Stimulated activated CD4-positive, alpha-beta T cell treated with anti-CD3 and anti-CD28 coated beads, Interleukin-15, amount 100 ng/mL, for 24 hours (primary cell): ENCODE measurements at regions not wholly inside any gene's neighbourhood (a gene's known extent, or its start where the extent isn't known, plus 50 kb on each side); places are given as distances from the start of the nearest gene placed in this dataset.
"Not testable (repeated sequence)": the region's sequence is repeated elsewhere in the genome, so short reads cannot be mapped to it uniquely, and the experiment has no call there.

Experiments
- DNase-seq: peaks from one replicate; pipeline ENCODE4 v3.0.0-alpha.2; 2020

- DNase-seq, result no peak
Observed at GRCh38 chr20:55678970-55679667, 326.2 kb downstream of the CBLN4 start.

GRCh38 chr20:55678126-55678525 is 327.2 kb downstream of the CBLN4 start:
- DNase-seq, result no peak

- DNase-seq, result no peak
Observed at GRCh38 chr20:55677011-55677410, 328.3 kb downstream of the CBLN4 start.

DNA sequence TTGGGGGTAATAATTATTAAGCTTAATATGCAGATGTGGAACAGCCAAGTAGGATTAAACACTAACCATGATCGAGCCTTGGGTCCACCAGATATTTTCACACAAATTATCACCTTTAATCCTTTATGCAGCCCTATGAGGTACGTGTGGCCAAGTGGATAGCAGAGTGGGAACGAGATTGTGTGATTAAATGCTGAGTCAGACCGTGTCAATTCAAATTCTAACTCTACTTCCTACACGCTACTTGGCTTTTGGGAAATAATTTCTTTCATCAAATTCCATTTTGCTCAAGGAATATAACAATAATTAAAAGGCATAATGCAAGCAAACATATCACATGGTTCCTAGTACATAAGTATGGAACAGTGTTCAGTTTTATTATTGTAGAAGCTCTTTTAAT is 329.2 kb downstream of the CBLN4 start:
- no peak for DNase-seq

GRCh38 chr20:55668631-55669030 is 336.7 kb downstream of the CBLN4 start:
- no peak for DNase-seq

- no peak for DNase-seq
Observed at GRCh38 chr20:55667955-55668354, 337.4 kb downstream of the CBLN4 start.

DNA sequence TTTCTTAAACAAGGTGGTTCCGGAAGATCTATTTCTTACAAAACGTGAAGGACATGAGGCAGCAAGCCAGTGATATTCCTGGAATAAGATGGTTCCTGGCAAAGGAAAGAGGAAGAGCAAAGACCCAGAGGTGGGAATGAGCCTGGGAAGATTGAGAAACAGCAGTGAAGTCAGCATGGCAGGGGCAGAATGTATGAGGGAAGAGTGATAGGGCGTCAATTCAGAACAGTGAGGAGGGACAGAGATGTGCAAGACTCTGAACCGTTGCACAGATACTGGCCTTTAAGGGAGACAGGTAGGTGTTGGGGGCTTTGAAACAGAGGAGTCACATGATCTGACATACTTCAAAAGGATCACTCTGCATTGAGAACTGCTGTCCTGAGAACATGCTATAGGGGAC is 338.3 kb downstream of the CBLN4 start:
- no peak for DNase-seq

DNA sequence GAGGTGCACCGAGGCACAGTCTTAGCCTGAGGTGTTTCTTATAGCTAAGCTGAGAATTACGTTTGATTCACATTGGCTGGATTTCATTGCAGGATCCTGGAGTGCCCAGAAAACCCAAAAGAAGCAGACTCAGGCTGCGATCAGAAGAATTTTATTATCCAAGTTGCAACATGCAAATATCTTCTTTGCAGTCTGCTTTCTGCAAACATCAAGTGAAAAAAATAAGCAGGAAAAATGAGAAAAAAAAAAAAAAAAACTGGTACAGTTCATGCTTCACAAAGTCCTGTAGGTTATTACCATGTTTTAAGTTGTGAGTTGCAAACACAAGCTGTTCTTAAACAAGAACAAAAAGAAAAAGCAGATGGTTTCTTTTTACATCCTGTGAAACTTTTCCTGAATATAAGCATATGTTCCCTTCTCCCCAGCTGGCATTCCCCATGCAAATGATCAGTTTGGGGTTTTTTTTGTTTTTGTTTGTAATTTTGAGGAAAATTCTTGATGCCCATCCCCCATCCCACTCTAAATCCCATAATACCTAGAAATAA is 349.0 kb downstream of the CBLN4 start:
- DNase-seq, result no peak

DNA sequence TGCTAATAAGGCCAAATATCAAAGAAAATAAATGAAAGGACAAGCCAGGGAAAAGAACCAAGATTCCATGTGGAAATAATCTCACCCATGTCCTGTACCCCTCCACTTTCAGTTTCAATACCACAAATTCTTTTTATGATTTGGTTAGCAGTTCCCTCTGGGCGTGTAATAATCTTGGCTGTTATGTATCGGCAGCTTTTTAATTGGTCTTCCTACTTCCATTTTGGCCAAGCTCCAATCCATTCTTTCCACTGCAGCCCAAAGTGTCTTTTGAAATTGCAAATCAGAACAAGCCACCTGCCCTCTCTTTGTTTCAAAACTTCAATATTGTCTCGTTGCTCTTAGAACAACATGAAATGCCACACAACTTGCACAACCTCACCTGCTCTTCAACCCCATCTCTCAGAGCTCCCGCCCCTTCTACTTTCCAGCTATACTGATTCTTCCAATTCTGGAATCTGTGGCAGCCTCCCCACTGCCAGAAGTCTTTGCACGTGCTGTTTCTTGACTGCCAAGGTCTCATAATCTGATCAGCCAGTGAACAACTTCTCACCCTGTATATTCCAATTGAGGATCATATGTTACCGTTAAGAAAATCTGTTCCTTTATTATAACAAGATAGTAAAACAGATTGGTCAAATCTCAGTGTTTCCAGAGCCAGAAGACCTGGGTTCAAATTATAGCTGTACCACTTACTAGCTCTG is 354.5 kb downstream of the CBLN4 start:
- no peak for DNase-seq

DNA sequence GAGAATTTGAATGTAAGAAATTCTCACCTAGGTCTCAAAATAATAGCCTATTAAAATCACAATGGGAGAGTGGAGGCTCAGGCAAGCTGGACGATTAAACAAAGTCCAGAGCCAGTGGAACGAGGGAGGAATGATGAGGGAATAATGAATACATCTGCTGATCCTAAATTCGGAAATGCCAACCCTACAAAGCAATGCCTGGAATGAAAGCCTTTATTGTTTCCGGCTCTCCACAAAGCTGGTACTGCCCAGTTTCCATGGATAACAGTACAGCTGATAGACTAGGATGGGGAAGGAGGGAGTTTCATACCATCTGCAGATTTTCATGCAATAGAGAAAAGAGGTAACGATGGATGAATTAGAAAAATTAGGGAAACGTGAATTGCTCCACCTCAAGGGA is 356.1 kb downstream of the CBLN4 start:
- no peak for DNase-seq

- DNase-seq, result no peak
Observed at GRCh38 chr20:55646851-55647250, 358.5 kb downstream of the CBLN4 start.

- DNase-seq, result no peak
Observed at GRCh38 chr20:55641497-55641896, 363.8 kb downstream of the CBLN4 start.

- DNase-seq, result no peak
Observed at GRCh38 chr20:55635870-55636269, 369.4 kb downstream of the CBLN4 start.

DNA sequence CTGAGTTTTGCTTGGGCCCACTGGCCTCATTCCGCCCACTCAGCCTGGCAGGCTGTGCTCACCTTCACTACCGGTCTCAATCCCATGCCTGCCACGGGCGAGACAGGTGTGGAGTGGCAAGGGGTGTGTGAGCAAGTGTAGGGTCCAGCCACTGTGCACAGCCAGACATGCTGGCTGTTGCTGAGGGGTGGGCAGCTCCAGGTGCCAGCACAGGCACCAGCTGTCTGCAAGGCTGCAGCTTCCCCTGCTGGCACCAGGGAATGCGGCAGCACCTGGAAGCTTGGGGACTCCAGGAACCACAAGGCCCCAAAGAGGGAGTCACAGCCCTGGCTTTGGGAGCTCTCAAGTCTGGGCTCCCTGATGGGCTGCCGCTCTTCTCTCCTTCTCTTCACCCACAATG is 372.7 kb downstream of the CBLN4 start:
- no peak for DNase-seq

DNA sequence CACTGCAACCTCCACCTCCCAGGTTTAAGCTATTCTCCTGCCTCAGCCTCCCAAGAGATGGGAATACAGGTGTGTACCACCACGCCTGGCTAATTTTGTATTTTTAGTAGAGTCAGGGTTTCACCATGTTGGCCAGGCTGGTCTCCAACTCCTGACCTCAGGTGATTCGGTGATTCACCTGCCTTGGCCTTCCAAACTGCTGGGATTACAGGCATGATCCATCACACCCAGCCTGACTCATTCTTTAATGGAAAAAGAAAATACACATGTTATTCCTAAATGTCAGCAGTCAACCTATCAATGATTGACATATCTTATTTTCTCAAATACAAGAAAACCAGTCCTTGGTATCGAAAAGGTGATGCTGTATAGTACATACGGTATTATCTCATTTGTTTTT is 376.2 kb downstream of the CBLN4 start:
- not testable (repeated sequence) for DNase-seq

- no peak for DNase-seq
Observed at GRCh38 chr20:55626716-55627115, 378.6 kb downstream of the CBLN4 start.

- DNase-seq, result no peak
Observed at GRCh38 chr20:55616367-55616766, 389.0 kb downstream of the CBLN4 start.

- DNase-seq, result no peak
Observed at GRCh38 chr20:55615818-55616217, 389.5 kb downstream of the CBLN4 start.

DNA sequence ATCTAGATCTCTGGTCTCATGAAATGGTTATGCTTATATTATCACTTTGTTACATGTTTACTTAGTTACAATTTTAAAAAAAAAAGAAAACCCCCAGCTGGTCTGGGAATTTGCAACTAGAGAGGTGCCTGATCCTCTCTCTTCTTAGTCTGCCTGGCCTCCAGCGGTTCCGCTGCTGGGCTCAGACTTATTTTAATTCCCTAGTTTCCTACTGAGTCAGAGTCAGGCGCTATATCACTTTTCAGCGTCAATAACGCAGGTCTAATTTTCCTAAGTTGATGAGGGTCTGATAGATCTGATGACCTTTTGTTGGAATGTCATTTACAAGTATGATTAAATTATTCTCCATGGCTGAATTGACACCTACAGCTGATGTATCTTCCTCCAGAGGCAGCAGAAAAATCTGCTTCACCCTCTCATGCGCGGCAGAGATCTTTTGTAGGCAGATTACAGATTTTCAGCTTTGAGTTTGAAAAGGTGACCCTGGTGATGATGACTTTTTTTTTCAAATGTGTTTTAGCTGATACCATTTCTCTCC is 391.0 kb downstream of the CBLN4 start:
- no peak for DNase-seq

- no peak for DNase-seq
Observed at GRCh38 chr20:55610756-55611155, 394.6 kb downstream of the CBLN4 start.

DNA sequence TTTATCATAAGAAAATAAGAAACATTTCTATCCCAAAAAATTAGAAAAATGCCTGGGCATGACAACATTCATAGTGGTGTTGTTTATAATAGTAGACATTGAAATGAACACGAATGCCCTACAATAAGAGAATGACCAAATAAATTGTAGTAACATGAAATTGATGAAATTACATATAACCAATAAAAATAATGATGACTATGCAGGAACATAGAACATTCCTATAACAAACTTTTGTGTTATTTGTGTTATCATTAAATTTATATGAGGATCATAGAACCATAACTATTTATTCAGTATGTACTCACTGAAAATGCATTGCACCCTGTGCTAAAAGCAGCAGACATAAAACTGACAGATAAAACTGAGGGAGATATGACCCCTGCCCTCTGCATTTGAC is 399.7 kb downstream of the CBLN4 start:
- DNase-seq, result no peak

GRCh38 chr20:55597526-55597925 is 407.8 kb downstream of the CBLN4 start:
- DNase-seq, result no peak

DNA sequence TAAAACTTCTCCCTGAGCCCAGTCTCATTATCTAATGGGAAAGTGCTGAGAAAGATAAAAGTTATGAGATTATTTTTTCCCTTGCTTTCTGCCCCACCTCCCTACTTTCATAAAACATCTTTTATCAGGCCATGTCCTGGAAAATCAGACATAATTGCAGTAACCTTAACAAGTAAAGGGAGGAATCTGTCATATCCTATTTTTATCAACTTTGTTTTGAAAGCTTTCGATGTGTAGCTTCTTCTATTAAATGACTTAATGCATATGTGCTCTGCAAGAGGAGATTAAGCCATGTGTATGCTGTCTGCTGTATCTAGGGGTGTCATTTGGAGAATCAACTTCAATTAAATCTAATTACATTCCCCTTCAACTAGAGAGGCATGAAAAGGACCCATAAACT is 408.9 kb downstream of the CBLN4 start:
- no peak for DNase-seq

- DNase-seq, result no peak
Observed at GRCh38 chr20:55592866-55593265, 412.5 kb downstream of the CBLN4 start.
